ENCODE measurements at regions not wholly inside any gene's neighbourhood (a gene's known extent, or its start where the extent isn't known, plus 50 kb on each side); places are given as distances from the start of the nearest gene placed in this dataset.

DNA sequence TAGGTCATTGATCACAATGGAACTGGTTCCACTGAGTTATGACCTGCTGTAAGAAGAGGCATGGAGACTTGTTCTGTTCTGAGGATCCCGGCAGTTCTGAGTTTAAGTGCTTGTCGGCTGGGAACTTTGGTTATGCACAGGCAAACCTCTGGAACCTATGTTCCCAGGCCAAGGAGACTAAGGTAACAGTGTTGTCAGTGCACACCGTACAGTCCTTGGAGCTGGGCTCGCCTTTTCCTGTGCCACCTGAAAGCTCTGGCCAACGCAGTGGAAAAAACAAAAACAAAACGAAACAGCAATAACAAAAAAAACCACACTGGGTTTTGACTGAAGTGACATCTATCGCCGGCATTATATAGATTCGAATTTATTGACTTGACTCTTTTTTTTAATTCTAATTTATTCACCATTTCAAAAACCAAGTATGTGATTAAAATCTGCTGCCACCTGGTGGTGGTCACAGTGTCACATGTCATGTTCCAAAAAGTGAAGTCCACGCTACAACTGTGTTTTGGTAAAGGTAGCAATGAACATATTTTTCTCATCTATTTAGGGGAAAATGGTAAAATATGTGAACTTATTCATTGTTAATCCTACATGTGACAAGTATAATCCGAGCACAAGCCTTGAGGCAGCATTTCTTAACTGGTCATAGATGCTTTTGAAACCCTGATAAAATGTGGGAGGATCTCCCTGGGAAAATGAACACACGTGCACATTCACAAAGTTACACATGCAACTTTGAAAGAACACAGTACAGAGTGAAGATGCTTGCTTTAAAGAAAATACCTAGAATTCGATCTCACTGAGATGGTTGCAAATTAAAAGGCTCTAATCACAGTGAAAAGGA lies 113.8 kb upstream of the PPP2R2D start:
- Histone ChIP-seq H3K9me3 (no peaks in the 10 kb centered on the region), H3K27ac (no peak overlapping the region), H3K4me3 (no peak overlapping the region), H3K4me1 (ENCODE audit: insufficient read depth) (no peaks in the 10 kb centered on the region), H3K36me3 (no peaks in the 10 kb centered on the region), H3K27me3 (no peaks in the 10 kb centered on the region)
- peak in 4 of 5 donors; percentile 25 to 53 (median 42) for DNase-seq
- WGBS, 3 donors: 41 to 51% (median 42%) methylated on average over 13 of the region's 13 CpGs
- TF ChIP-seq, protein P1, sequence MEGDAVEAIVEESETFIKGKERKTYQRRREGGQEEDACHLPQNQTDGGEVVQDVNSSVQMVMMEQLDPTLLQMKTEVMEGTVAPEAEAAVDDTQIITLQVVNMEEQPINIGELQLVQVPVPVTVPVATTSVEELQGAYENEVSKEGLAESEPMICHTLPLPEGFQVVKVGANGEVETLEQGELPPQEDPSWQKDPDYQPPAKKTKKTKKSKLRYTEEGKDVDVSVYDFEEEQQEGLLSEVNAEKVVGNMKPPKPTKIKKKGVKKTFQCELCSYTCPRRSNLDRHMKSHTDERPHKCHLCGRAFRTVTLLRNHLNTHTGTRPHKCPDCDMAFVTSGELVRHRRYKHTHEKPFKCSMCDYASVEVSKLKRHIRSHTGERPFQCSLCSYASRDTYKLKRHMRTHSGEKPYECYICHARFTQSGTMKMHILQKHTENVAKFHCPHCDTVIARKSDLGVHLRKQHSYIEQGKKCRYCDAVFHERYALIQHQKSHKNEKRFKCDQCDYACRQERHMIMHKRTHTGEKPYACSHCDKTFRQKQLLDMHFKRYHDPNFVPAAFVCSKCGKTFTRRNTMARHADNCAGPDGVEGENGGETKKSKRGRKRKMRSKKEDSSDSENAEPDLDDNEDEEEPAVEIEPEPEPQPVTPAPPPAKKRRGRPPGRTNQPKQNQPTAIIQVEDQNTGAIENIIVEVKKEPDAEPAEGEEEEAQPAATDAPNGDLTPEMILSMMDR (IDR thresholded peaks at IDR 0.05): peak; percentile 24 to 64 (median 51)
- no peak for TF ChIP-seq POLR2A (IDR thresholded peaks at IDR 0.05)
- TF ChIP-seq EP300 (IDR thresholded peaks at IDR 0.05): no peak
- intact Hi-C loops (cut with DNase I): loop anchor here in 2 of 4 donors (5.0 to 10.0 kb wide), 2 partner anchors 260 to 1592 kb away; no protein-coding TSS in a partner anchor

DNA sequence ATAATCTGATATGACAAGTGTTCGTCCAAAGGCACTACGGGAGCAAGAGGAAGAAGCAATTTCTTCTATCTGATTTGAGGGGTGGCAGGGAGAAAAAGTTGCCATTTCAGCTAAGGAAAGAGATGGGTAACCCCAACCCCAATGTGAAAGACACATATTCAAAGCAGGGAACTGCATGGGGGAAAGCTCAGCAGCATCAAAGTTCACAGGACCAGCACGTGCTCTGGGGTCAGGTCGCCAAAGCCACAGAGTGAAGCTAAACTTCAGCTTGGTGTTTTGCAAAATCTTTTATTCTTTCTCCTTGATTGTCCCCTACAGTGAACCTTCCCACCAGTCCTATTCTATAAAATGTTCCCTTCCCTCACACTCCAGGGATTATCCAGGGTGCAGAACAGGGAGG lies 112.8 kb upstream of the PPP2R2D start:
- 71 to 88% (median 75%) methylated on average over 4 of the region's 4 CpGs for WGBS, 3 donors
- Histone ChIP-seq H3K4me1 (ENCODE audit: insufficient read depth) (no peaks in the 10 kb centered on the region), H3K27ac (no peak overlapping the region), H3K36me3 (no peaks in the 10 kb centered on the region), H3K27me3 (no peaks in the 10 kb centered on the region), H3K9me3 (no peaks in the 10 kb centered on the region), H3K4me3 (no peak overlapping the region)
- DNase-seq: no peak
- TF ChIP-seq, protein P1 (IDR thresholded peaks at IDR 0.05): no peak
- no peak for TF ChIP-seq EP300 (IDR thresholded peaks at IDR 0.05)
- TF ChIP-seq POLR2A (IDR thresholded peaks at IDR 0.05): no peak
- intact Hi-C loops (cut with DNase I): loop anchor here in 2 of 4 donors (5.0 to 10.0 kb wide), 2 partner anchors 259 to 1593 kb away; no protein-coding TSS in a partner anchor

DNA sequence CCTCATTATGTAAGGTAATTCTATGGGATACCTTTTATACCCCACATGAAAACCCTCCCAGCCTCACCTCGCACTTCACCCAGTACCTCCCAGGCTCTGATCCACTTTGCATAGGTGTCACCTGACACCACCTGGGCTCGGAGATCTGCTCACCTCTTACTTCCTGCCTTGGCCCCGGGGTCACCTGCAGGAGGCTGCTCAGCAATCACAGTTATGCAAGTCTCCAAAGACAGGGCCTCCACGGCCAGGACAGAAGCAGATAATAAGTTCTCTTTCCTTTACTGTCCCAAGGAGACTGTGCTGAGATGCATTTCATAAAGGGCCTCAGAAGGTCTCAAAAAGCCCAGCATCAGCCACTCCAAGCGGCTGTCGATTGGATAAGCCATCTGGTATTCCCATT lies 112.4 kb upstream of the PPP2R2D start:
- Histone ChIP-seq H3K27me3 (no peaks in the 10 kb centered on the region), H3K36me3 (no peaks in the 10 kb centered on the region), H3K4me1 (ENCODE audit: insufficient read depth) (no peaks in the 10 kb centered on the region), H3K27ac (no peak overlapping the region), H3K4me3 (no peak overlapping the region), H3K9me3 (no peaks in the 10 kb centered on the region)
- WGBS, 3 donors: 57 to 63% (median 58%) methylated on average over 6 of the region's 6 CpGs
- no peak for DNase-seq
- no peak for TF ChIP-seq EP300 (IDR thresholded peaks at IDR 0.05)
- TF ChIP-seq, protein P1 (IDR thresholded peaks at IDR 0.05): no peak
- no peak for TF ChIP-seq POLR2A (IDR thresholded peaks at IDR 0.05)
- intact Hi-C loops (cut with DNase I): loop anchor here in 2 of 4 donors (5.0 to 10.0 kb wide), 2 partner anchors 259 to 1594 kb away; no protein-coding TSS in a partner anchor

DNA sequence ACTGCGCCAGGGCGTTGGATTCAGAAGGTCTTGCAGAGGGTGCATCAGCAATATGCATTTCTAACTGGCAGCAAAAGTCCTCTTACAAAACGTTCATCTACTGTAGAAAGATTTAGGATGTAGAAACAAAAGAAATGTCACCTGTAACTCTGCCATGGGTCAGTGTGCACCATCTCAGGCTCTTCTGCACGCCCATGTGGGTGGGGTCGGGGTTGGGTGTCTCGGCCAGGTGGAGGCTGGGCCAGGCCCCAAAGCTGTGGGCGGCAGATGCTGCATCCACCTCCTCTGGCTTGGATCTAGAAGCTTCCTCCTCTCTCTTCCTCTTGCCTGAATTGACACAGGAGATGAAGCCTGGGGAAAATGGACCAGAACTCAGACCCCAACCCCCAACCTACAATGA lies 111.3 kb upstream of the PPP2R2D start:
- intact Hi-C loops (cut with DNase I): loop anchor here in 2 of 4 donors (5.0 to 10.0 kb wide), 2 partner anchors 258 to 1595 kb away; no protein-coding TSS in a partner anchor
- Histone ChIP-seq H3K36me3 (no peaks in the 10 kb centered on the region), H3K27ac (no peak overlapping the region), H3K9me3 (no peaks in the 10 kb centered on the region), H3K27me3 (no peaks in the 10 kb centered on the region), H3K4me3 (no peak overlapping the region), H3K4me1 (ENCODE audit: insufficient read depth) (no peaks in the 10 kb centered on the region)
- no peak for DNase-seq
- TF ChIP-seq POLR2A (IDR thresholded peaks at IDR 0.05) (no peak), EP300 (IDR thresholded peaks at IDR 0.05) (no peak)
- TF ChIP-seq, protein P1 (IDR thresholded peaks at IDR 0.05): no peak
- WGBS, 3 donors: 76 to 86% (median 80%) methylated on average over 7 of the region's 7 CpGs
